ENCODE measurements at regions not wholly inside any gene's neighbourhood (a gene's known extent, or its start where the extent isn't known, plus 50 kb on each side); places are given as distances from the start of the nearest gene placed in this dataset.

DNA sequence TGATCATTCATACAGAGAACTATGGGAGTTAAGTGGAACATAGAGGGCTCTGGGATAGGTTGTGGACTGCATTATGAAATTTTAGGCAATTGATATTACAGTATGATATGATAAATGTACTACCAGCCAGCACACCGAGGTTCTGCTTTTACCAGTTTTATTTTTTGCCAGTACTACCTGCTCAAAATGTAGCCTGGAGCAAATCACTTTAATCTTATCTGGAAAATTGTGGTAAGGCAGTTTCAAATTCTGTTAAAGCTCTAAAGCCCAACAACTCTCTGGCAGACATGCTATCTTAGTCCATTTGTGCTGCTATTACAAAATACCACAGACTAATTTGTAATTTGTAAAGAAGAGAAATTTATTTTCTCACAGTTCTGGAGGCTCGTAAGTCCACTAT is 474.9 kb upstream of the CWC22 start:
- 0 out of 4 replicates have a peak overlapping the region, but pooled peaks of 1 of the 2 experiments have one; percentile 25 for H3K27ac ChIP-seq (ENCODE audit: low read depth in 2 of 2, low read length in 1 of 2)
- no peaks in the 10 kb centered on the region for H3K27me3 ChIP-seq (ENCODE audit: insufficient read depth)
- H3K4me2 ChIP-seq, result no peak overlapping the region
- 25% methylated on average over 2 of the region's 2 CpGs for WGBS (ENCODE audit: low lambda C conversion rate)
- H3K79me2 ChIP-seq (ENCODE audit: insufficient read depth), result no peaks in the 10 kb centered on the region
- no peaks in the 10 kb centered on the region for H3K9me3 ChIP-seq
- POLR2A ChIA-PET, result no interaction called here
- TF ChIP-seq EP300 (IDR thresholded peaks at IDR 0.05; ENCODE audit: borderline replicate concordance in 1 of 2, low read depth in 1 of 2, low read length in 1 of 2), result peak in 1 of 2 experiments; percentile 32; a peak in 1 of 4 replicates
- peak; percentile 82 for TF ChIP-seq GATA2 (CRISPR knock-in tag; IDR thresholded peaks at IDR 0.05)
- TF ChIP-seq MXI1 (IDR thresholded peaks at IDR 0.05; ENCODE audit: low read depth, low read length), result no peak
- H3K36me3 ChIP-seq (replicated peaks in 1 of 2; ENCODE audit: control insufficient read depth in 1 of 2, insufficient read depth in 2 of 2, low read length in 1 of 2), result no peaks in the 10 kb centered on the region
- no peaks in the 10 kb centered on the region for H4K20me1 ChIP-seq (ENCODE audit: insufficient read depth)
- no peak overlapping the region for H2AFZ ChIP-seq (ENCODE audit: low read depth)
- peaks cover 0 to 5% of the 10 kb centered on the region in 2 experiments; a peak in 2 of 4 replicates for H3K4me1 ChIP-seq (ENCODE audit: control insufficient read depth in 1 of 2, insufficient read depth in 2 of 2, low read depth in 1 of 2, low read length in 1 of 2)
- no peak overlapping the region for H3K9ac ChIP-seq
- no peak overlapping the region for H3K4me3 ChIP-seq (ENCODE audit: low read depth in 2 of 2, low read length in 1 of 2)
- H3K9me2 ChIP-seq, result no peaks in the 10 kb centered on the region
- DNase-seq, result no peak
- H3F3A ChIP-seq (replicated peaks; ENCODE audit: insufficient read depth), result no peaks in the 10 kb centered on the region
- CTCF ChIA-PET, result no interaction called here

DNA sequence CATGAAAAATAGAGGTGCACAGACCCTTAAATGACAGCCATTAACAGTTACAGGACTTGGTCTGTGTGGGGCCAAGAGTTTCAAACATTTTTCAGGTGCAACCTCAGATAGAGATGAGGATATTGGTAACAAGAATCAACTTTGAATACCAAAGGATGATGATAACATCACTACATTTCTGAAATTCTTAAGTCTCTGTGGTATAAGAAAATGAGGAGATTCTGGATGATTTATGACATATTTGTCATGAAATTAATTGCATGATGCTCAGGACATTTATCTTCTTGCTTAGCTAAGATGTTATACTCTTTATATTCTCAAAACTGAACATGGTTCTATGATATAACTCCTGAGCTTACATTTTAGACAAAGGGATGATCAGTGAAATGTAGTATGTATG is 471.8 kb upstream of the CWC22 start:
- Histone ChIP-seq H3K27ac (ENCODE audit: low read depth in 2 of 2, low read length in 1 of 2) (no peak overlapping the region), H3K4me3 (ENCODE audit: low read depth in 2 of 2, low read length in 1 of 2) (no peak overlapping the region), H3K79me2 (ENCODE audit: insufficient read depth) (no peaks in the 10 kb centered on the region), H2AFZ (ENCODE audit: low read depth) (no peak overlapping the region), H3K9me2 (no peaks in the 10 kb centered on the region), H3K36me3 (replicated peaks in 1 of 2; ENCODE audit: control insufficient read depth in 1 of 2, insufficient read depth in 2 of 2, low read length in 1 of 2) (no peaks in the 10 kb centered on the region), H3F3A (replicated peaks; ENCODE audit: insufficient read depth) (no peaks in the 10 kb centered on the region), H3K4me1 (ENCODE audit: control insufficient read depth in 1 of 2, insufficient read depth in 2 of 2, low read depth in 1 of 2, low read length in 1 of 2) (peaks cover 0 to 5% of the 10 kb centered on the region in 2 experiments; a peak in 2 of 4 replicates), H3K4me2 (no peak overlapping the region), H4K20me1 (ENCODE audit: insufficient read depth) (no peaks in the 10 kb centered on the region), H3K9ac (no peak overlapping the region), H3K9me3 (no peaks in the 10 kb centered on the region), H3K27me3 (ENCODE audit: insufficient read depth) (no peaks in the 10 kb centered on the region)
- CTCF ChIA-PET, result interaction anchor here (0.6 to 0.9 kb wide), 2 partner anchors 19 to 579 kb away, joined by 3 read pairs; no protein-coding TSS in a partner anchor
- TF ChIP-seq, protein P1, sequence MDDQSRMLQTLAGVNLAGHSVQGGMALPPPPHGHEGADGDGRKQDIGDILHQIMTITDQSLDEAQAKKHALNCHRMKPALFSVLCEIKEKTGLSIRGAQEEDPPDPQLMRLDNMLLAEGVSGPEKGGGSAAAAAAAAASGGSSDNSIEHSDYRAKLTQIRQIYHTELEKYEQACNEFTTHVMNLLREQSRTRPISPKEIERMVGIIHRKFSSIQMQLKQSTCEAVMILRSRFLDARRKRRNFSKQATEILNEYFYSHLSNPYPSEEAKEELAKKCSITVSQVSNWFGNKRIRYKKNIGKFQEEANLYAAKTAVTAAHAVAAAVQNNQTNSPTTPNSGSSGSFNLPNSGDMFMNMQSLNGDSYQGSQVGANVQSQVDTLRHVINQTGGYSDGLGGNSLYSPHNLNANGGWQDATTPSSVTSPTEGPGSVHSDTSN (IDR thresholded peaks at IDR 0.05), result peak; percentile 51; the same call in 1 of the 2 replicates
- TF ChIP-seq EZH2phosphoT487 (IDR thresholded peaks at IDR 0.05; ENCODE audit: borderline replicate concordance, low read depth) (no peak), TCF12 (IDR thresholded peaks at IDR 0.05) (peak; percentile 20; the same call in 1 of the 2 replicates)
- POLR2A ChIA-PET, result no interaction called here
- DNase-seq, result no peak

DNA sequence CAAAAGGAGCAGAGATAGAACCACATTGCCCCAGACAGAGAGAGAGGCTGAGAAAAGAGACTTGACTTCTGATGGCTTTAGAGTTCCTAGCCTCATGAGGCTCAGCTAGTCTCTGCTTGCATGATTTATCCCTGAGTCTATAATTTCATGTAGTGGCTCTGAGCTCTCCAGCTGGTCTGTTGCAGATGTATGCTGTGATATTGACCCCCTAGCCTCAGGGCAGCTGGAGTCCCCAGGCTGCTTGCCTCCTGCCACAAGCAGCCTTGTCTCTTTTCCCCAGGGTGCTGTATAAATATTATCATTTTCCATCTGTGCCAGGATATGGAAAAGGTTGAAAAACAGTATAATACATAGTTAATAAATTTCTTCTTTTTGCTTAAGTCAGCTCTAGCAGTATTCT is 467.6 kb upstream of the CWC22 start:
- H3K4me1 ChIP-seq (ENCODE audit: control insufficient read depth in 1 of 2, insufficient read depth in 2 of 2, low read depth in 1 of 2, low read length in 1 of 2), result no peaks in the 10 kb centered on the region; a peak in 1 of 4 replicates
- no peaks in the 10 kb centered on the region for H3K9me2 ChIP-seq
- POLR2A ChIA-PET, result no interaction called here
- CTCF ChIA-PET, result interaction anchor here (1.6 kb wide), 1 partner anchor 13 kb away, joined by 4 read pairs; no protein-coding TSS in a partner anchor
- no peak overlapping the region for H3K4me3 ChIP-seq (ENCODE audit: low read depth in 2 of 2, low read length in 1 of 2)
- TF ChIP-seq GATA2 (CRISPR knock-in tag; IDR thresholded peaks at IDR 0.05) (0 out of 2 replicates have a peak, but pooled peaks have one; percentile 18), RAD21 (IDR thresholded peaks at IDR 0.05; ENCODE audit: low read length) (no peak)
- DNase-seq, result no peak
- no peak overlapping the region for H3K4me2 ChIP-seq
- no peak overlapping the region for H3K27ac ChIP-seq (ENCODE audit: low read depth in 2 of 2, low read length in 1 of 2)
- no peaks in the 10 kb centered on the region for H3K9me3 ChIP-seq
- no peaks in the 10 kb centered on the region for H3K27me3 ChIP-seq (ENCODE audit: insufficient read depth)
- H3K36me3 ChIP-seq (replicated peaks in 1 of 2; ENCODE audit: control insufficient read depth in 1 of 2, insufficient read depth in 2 of 2, low read length in 1 of 2), result no peaks in the 10 kb centered on the region
- H4K20me1 ChIP-seq (ENCODE audit: insufficient read depth), result no peaks in the 10 kb centered on the region
- H3K79me2 ChIP-seq (ENCODE audit: insufficient read depth), result no peaks in the 10 kb centered on the region
- H3K9ac ChIP-seq, result no peak overlapping the region
- no peaks in the 10 kb centered on the region for H3F3A ChIP-seq (replicated peaks; ENCODE audit: insufficient read depth)
- H2AFZ ChIP-seq (ENCODE audit: low read depth), result no peak overlapping the region

Measured in SK-N-SH (cell line).